HCEC 1CT (cell line): ENCODE measurements at regions not wholly inside any gene's neighbourhood (a gene's known extent, or its start where the extent isn't known, plus 50 kb on each side); places are given as distances from the start of the nearest gene placed in this dataset.
"Not testable (repeated sequence)": the region's sequence is repeated elsewhere in the genome, so short reads cannot be mapped to it uniquely, and the experiment has no call there.

Experiments
- DNase-seq: peaks from one replicate; pipeline ENCODE4 v3.0.0-alpha.2; 2017

DNA sequence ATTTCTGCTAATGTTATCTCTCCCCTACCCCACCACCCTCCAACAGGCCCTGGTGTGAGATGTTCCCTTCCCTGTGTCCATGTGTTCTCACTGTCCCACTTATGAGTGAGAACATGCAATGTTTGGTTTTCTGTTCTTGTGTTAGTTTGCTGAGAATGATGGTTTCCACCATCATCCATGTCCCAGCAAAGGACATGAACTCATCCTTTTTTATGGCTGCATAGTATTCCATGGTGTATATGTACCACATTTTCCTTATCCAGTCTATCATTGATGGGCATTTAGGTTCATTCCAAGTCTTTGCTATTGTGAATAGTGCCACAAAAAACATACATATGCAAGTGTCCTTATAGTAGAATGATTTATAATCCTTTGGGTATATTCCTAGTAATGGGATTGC lies 104.5 kb downstream of the ZNF33B start:
- not testable (repeated sequence) for DNase-seq

DNA sequence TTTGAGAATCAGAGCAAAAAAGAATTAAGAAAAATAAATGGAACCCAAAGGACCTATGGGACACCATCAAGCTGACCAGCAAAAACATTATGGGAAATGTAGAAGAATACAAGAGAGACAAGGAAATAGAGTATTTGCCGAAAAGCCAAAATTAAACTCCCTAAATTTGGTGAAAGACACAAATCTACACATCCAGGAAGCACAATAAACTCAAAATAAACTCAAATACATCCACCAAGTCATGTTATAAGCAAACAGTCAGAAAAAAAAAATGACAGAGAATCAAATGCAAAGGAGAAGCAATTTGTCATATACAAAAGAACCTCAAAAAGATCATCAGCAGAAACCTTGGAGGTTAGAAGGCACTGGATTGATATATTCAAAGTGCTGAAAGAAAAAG lies 105.4 kb downstream of the ZNF33B start:
- DNase-seq, result no peak

DNA sequence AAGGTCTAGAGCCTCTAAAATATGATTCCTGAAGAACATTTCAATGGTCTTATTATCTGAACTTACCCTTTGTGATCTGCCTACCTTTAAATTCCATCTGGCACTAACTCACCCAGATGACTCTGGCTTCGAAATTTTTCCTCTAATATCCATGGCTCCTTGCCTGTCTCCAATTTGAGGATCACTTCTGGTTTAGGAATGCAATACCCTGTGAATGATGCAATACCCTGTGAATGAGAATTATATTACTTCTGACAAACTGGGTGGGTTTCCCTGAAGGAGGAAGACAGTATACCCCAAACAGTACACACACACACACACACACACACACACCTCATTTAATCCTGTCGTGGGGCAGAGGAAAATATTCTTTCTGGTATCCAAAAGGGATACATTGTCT lies 115.3 kb downstream of the ZNF33B start:
- DNase-seq, result no peak

DNA sequence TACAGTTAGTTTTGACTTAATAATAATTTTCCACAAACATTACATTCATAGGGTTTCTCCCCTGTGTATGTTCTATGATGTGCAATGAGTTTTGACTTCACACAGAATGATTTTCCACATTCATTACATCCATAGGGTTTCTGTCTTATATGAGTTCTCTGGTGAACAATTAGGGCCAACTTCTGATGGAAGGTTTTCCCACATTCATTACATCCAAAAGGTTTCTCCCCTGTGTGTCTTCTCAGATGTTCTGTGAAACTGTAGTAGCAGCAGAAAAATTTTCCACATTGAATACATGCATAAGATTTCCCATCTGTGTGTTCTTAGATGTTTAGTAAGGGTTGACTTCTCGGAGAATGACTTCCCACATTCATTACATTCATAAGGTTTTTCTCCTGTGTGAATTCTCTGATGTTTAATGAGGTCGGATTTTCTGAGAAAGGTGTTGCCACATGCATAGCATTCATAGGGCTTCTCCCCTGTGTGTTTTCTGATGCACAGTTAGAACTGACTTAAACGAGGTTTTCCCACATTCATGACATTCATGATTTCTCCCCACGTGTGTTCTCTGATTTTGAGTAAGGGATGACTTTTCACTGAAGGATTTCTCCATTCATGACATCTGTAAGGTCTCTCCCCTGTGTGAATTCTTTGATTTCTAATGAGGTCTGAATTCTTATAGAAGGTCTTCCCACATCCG lies 118.5 kb downstream of the ZNF33B start:
- DNase-seq, result no peak

DNA sequence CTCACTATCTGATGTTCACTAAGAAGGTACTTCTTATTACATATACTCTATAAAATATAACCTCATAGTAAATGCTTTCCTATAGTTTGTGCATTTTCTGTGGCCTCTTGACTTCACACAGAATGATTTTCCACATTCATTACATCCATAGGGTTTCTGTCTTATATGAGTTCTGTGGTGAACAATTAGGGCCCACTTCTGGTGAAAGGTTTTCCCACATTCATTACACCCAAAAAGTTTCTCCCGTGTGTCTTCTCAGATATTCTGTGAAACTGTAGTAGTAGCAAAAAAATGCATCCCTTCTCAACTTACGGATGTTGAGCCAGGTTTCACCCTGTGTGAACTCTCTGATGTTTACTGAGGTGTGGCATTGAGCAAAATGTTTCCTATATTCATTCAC lies 119.3 kb downstream of the ZNF33B start:
- DNase-seq, result no peak

DNA sequence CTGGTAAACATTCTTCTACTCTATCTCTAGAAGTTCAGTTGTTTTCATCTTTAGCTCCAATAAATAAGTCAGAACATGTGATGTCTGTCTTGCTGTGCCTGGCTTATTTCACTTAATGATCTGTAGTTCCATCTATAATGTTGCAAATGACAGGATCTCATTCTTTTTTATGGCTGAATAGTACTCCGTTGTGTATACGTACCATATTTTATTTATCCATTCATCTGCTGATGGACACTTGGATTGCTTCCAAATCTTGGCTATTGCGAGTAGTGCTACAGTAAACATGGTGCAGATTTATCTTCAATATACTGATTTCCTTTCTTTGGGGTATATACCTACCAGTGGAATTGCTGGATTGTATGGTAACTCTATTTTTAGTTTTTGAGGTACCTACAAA lies 124.4 kb downstream of the ZNF33B start:
- DNase-seq, result no peak

DNA sequence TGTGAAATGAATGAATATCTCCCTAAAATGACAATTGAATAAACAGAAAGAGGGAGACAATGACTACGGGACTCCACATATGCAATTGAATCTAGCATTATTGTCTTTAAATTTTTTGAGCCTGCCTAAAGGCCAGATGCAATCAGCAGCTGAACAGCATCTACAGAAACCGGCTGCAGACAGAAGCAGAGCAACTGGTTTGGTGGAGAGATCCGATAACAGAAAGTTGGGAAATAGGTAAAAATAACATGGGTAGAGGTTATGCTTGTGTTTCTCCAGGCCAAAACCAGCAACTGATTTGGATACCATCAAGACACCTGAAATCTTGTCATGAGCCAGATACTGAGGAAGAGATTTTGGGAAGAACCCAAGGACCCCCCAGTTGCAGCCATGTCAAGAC lies 146.6 kb downstream of the ZNF33B start:
- DNase-seq, result no peak

DNA sequence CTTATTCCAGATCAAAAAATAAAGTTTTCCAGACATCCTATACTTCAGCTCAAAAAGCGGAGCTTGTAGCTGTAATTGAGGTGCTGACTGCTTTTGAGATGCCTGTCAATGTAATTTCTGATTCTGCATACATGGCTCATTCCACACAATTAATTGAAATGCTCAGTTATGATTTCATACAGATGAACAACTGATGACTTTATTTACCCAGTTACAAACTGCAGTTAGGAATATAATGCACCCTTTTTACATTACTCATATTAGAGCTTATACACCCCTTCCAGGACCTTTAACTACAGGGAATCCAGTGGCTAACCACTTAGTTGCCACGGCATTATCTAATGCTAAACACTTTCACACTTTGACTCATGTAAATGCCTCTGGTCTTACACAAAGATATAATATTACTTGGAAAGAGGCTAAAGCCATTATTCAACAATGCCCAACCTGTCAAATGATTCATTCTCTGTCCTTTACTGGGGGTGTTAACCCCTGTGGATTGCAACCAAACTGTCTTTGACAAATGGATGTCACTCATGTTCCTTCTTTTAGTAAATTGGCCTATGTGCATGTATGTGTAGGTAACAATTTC lies 147.3 kb downstream of the ZNF33B start:
- peak; percentile 35 for DNase-seq

DNA sequence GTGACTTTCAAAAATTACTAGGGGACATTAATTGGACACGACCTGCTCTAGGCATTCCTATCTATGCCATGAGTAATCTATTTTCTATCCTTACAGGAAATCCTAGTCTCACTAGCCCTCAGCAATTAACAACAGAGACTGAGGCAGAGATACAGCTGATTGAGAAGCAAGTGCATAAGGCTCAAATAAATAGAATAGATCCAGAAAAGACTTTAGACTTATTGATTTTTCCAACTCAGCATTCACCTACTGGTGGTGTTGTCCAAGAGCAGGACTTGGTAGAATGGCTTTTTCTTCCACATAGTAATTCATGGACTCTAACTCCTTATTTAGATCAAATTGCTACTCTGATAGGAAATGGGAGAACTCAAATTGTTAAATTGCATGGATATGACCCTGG lies 148.0 kb downstream of the ZNF33B start:
- no peak for DNase-seq

DNA sequence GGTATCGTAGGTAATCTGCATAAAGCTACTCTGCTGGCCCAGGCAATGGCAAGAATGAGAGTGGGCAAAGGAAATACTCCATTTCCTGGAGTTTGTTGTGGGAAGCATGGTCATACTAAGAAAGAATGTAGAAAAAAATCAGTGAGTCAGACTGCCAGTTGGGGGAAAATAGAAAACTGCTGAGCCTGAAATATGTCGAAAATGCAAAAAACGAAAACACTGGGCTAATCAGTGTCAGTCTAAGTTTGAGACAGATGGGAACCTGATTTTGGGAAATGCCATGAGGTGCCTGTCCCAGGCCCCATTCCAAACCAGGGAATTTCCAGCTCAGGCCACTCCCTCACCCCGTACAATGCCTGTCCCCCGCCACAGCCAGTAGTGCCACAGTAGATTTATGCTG lies 150.0 kb downstream of the ZNF33B start:
- peak; percentile 18 for DNase-seq

DNA sequence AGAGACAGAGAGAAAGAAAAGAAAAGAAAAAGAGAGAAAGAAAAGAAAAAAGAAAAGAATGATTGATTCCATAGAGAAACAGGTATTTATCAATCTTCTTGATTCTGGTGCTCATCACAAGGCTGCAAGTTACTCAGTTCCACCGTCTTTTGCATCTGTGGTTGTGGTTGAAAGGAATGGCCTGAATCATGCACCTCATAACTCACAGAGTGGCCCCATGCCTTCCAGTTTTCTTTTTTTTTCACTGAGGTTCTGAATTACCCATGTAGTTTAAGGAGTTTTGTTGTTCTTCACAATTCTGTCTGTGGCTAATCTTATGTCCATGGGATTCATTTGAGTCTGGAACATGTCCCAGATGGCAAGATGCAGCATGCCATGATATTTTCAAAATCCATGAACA lies 156.0 kb downstream of the ZNF33B start:
- no peak for DNase-seq

DNA sequence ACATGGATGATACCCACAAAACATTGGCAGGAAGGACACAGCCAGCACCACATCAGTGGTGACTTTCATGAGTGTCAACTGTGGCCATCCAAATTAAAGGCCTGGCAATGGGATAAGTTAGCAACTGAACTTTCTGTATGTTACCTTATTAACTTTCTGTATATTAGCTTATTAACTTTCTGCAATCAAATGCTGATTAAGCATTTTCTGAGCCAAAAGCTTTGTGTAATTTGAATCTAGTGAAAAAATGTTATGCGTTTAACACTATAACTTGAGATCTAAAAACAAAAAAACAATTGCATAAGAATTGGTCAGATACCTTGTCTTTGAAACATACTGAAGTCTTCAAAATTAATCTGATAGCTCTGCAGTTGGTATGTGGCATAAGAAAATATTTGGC lies 159.3 kb downstream of the ZNF33B start:
- DNase-seq, result no peak

DNA sequence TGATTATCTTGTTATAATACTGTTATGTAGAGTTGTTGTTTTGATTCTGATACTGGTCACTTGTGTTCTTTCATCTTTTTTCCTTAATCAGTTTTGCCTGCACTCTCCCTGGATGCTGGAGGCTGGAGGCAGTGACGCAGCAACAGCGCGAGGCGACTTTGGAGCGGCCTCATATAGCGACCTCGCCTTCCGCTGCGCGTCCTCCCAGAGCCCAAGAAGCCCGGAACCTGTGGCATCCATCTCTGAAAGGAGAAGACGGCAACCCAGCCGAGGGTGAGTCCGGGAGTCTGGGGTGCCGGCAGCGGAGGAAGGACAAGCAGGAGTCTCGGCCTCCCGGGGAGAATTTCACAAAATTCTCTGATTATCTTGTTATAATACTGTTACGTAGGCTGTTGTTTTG lies 161.2 kb downstream of the ZNF33B start:
- DNase-seq, result no peak

DNA sequence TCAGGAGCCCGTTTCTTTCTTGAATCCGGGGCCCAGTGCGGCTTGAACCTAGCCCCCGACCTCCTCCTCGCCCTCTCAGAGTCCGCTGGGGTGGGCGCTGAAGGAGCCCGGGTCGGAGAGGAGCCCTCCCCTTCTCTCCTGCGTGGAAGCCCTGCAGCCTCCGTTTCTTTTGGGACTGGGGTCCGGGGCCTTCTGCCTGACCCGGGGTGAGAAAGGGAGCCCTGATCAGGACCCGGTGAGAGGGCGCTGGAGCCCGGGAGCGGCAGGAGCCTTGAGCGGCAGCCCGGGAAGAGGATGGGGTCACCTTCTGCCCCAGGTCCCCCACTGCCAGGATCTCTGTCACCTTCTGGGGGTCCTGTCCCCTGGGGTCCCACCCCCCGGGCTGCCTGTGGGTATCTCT lies 162.3 kb downstream of the ZNF33B start:
- DNase-seq, result no peak

DNA sequence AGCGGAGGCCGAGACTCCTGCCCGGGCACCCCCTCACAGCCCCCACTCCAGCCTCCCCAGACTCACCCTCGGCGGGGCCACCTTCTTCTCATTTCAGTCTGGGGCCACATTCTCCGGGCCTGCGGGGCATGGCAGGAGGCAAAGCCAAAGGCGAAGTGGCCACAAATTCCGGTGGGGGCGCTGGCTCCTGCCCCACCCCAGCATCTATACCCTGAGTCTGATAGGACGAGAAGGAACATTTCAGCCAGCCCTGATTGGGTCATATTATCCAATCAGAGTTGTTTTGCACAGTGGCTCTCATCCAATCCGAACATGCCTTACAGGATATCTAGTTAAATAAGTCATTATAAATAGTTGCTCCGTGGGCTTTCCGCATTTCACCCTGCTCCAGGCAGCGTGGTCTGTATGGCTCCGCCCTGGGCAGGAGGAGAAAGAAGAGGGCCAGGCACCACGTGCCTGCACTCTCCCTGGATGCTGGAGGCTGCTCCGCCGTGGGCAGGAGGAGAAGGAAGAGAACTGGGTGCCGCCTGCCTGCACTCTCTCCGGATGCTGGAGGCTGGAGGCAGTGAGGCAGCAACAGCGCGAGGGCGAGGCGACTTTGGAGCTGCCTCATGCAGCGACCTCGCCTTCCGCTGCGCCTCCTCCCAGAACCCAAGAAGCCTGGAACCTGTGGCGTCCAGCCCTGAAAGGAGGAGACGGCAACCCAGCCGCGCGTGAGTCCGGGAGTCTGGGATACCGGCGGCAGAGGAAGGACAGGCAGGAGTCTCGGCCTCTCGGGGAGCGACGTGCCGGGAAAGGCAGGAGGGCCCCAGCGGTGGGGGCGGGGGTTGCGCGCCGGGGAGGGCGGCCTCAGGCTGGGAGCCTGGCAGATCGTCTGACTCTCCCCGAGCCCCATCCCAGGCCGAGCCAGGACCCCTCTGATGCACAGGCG lies 162.9 kb downstream of the ZNF33B start:
- no peak for DNase-seq

DNA sequence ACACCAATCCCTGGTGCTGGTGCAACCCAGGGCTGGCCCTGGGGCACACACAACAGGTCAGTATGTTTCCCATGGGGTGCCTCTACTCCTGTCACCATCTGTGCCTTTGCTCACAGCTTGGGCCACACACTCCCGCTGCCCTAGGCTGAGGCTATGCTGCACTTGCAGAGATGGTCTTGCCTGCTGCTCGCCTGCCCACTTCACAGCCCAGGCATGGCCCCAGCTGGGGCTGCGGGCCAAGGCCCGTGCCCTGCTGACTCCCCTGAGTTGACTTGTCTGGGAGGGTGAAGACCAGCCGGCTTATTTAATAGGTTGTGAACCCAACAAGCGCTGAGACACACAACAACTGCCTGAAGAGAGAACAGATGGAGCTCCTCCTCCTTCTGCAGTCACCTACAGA lies 184.1 kb downstream of the ZNF33B start:
- no peak for DNase-seq

DNA sequence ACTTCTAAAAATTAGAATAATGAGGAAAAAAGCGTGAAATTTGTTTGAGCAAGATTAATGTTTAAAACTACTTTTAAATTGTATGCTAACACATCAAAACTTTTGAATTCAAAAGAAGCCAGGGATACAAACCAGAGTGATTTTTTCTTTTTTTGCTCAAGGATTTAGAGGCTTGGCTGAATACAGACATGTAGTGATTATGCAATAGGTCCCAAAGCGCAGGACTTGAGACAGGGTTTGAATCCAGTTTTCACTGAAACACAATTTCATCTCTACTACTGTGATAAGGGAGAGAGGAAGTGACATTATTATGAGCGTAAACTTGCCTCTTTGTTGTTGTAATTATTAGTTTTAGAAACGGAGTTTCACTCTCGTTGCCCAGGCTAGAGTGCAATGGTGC lies 207.3 kb downstream of the ZNF33B start:
- no peak for DNase-seq

DNA sequence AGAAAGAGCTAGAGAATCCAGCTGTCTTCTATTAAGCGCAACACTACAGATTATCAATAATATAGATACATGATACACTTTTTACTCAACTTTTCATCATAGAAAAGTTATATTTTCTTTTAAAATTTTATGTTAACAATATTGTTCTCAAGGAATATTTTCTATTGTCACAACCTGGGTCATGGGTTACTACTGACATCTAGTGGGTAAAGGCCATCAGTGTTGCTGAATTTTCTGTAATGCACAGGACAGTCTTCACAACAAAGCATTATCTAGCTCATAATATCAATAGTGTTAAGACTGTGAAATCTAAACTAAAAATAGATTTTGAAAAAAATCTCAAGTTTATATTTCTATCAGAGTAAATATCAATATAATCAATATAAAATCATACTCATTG lies 209.8 kb downstream of the ZNF33B start:
- no peak for DNase-seq

DNA sequence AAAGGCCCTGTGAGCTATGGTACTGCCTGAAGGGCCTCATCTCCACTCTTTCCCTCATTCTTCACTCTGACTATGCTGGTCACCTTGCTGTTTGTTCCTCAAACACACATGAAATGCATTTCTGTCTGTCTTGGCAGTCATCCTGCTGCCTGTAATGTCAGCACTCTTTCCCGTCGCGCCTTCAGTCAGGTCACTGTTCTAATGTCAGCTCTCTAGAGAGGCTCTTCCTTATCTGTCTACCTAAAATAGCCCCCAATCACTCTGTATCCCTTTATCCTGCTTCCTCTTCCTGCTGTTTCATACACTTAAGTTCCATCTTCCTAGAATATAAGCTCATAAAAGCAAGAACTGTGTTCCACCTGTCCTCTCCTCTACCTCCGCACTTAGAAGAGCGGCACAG lies 215.5 kb downstream of the ZNF33B start:
- no peak for DNase-seq

DNA sequence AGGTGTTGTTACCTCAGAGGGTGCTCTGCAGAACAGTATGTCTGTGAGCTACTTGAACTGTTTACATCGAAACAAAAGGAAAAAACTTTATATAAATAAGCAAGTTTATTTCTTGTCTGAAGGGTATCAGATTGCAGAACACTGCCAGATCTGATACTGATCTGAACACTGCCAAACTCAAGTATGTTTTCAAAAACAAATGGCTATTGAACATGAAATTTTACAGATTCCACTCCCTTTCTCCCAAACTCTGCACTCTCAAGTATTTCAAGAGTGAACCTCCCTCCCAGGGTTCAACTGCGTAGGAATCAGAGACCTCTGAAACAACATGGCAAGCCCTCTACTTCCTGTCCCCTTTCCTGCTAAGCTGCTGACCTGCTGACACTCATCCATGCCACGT lies 216.6 kb downstream of the ZNF33B start:
- DNase-seq, result no peak

DNA sequence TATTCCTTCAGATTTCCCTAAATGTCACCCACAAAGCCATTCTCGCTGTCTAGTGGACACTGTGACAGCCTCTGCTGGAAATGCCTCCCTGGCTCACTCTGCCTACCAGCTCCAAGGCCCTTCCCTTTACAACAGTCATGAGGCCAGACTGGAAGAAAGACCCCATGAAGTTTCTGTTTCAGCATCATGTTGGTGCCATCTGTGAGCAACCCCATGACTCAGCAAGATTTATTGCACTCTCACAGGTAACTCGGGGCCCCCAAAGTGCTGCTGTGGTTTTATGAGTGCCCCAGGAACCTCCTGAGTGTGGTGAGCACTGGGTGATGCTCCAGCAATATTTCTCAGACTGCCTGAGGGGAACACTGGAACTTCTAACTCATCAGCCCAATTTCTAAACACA lies 218.6 kb downstream of the ZNF33B start:
- DNase-seq, result no peak

DNA sequence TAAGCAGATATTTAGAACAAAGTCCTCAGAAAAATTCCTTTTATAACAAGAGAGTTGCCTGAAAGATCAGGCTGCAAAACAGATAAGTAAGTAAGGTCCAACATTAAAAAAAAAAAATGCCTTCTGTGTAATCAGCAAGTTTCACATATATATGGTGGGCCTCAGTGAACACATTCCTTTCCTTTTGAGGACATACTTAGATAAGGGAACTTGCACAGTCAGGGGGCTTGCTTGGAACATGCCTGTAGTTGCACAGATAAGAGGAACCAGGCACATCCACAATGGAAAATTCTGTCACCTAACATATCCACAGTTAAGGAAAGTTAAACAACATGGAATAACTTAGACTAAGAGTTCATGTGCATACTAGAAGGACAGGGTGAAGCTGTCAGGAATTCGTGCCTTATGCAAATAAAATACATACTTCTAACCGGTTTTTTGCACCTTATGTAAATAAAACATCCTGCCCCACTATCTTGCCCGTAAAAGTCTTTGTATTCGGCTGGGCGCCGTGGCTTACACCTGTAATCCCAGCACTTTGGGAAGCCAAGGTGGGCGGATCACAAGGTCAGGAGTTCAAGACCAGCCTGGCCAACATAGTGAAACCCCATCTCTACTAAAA lies 257.3 kb downstream of the ZNF33B start:
- DNase-seq, result no peak

DNA sequence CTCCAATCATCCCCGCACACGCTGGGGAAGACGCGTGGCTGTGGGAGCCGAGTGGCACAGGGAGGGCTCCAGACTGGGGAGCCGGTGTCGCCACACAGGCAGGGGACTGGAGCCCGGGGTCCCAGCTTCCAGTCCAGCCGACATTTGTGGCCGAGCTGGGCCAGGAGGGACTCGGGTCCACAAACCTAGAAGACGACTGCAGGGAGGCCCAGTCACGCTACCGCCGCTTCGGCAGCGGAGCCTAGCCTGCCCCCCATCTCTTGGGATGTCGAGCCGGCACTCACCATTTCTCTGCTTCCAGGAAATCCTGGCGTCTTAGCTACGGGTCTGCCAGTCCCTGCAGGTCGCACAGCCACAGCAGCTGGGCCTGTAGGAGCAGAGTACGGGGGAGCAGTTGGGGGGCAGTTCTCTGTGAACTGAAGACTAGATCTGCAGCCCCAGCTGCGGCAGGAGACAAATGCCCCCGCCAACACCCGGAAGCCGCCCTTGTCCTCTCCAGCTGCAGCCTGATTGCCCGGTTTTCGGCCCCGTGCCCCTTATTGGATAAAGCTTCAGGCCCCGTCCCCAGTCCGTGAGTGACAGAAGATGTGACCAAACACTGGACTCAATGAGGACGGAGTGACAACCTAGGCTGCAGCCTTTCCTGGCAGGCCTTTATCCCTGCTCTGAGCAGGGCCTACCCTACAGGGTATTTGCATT lies 270.7 kb downstream of the ZNF33B start:
- DNase-seq, result peak; percentile 78
